GM21367 (cell line): ENCODE measurements at regions not wholly inside any gene's neighbourhood (a gene's known extent, or its start where the extent isn't known, plus 50 kb on each side); places are given as distances from the start of the nearest gene placed in this dataset.

Experiments used
- ATAC-seq: cut with Tn5 transposase; IDR thresholded peaks from one replicate; pipeline ENCODE4 v1.9.1; 2021; ENCODE audit not compliant: unreplicated experiment

- no peak for ATAC-seq
Observed at GRCh38 chr18:23341983-23342382, 111.1 kb upstream of the RIOK3 start.

GRCh38 chr18:23342506-23342905 lies 110.6 kb upstream of the RIOK3 start:
- no peak for ATAC-seq

- no peak for ATAC-seq
Observed at GRCh38 chr18:23350188-23350587, 102.9 kb upstream of the RIOK3 start.

GRCh38 chr18:23351521-23351920 lies 101.6 kb upstream of the RIOK3 start:
- ATAC-seq, result no peak

DNA sequence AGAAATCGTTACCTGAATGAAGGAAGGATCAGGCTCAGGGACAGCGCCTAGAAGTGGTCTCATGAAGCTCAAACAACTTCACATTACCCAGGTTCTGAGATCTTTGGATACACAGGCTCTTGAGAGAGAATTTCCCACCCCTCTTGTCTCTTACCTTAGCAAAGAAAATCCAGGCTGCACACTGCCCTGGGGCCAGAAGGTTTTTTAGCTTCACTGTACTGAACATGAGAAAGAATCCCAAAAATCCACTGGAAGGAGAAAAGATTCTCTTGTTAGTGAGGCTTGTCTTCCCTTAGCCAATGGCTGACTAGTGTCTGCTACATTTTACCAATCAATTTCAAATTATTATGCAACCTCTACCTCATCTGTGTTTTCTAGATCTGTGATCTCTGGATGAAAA lies 101.0 kb upstream of the RIOK3 start:
- ATAC-seq, result no peak

GRCh38 chr18:23353459-23353858 lies 99.6 kb upstream of the RIOK3 start:
- ATAC-seq, result no peak

GRCh38 chr18:23354625-23355024 lies 98.5 kb upstream of the RIOK3 start:
- no peak for ATAC-seq

GRCh38 chr18:23355206-23355605 lies 97.9 kb upstream of the RIOK3 start:
- no peak for ATAC-seq

DNA sequence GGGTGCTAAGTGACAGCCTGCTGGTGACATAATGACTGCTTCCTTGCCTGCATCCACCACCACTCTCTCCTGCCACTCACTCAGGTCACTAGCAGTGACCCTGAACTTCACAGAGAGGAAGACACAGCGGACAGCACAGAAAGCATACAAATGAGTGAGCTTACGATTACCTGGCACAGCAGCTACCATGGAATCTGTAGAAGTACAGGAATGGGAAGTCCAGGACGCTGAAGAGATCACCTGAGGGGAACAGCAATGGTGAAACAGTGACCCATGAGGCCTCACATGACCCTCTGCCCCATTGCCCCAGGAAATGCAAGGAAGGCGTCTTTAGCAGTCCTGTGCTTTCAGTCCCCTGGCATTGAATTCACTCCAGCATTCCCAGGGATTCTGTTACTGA lies 96.7 kb upstream of the RIOK3 start:
- no peak for ATAC-seq

DNA sequence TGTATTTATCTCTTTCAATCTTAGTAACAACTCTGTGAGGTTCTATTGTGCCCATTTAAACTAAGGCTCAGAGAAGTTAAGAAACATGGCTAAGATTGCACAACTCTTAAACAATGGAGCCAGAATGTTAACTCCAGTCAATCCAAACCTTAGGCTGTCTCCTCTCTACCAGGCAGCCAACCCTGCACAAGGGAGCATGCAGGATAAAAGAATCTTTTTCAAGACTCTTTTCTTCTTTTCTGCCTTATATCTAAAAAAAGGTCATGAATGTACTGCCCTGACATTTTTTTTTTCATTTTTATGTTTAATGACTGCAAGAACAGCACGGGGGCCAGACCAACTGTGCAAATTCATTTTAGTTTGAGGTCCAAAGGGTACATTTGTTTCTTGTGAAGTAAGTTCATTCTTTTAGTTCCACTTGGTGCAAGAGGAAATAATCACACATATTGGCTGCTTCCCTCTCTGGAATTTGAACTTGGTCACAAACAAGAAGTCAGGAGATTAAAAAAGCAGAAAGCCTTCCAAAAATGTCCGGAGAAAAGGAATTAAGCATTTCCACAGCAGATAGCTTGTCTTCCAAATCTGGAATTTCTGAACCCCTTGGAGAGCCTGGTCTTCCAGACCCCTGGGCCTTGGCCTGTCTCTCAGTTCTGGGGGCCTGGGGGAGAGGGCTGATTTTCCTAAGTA lies 96.0 kb upstream of the RIOK3 start:
- ATAC-seq, result no peak

DNA sequence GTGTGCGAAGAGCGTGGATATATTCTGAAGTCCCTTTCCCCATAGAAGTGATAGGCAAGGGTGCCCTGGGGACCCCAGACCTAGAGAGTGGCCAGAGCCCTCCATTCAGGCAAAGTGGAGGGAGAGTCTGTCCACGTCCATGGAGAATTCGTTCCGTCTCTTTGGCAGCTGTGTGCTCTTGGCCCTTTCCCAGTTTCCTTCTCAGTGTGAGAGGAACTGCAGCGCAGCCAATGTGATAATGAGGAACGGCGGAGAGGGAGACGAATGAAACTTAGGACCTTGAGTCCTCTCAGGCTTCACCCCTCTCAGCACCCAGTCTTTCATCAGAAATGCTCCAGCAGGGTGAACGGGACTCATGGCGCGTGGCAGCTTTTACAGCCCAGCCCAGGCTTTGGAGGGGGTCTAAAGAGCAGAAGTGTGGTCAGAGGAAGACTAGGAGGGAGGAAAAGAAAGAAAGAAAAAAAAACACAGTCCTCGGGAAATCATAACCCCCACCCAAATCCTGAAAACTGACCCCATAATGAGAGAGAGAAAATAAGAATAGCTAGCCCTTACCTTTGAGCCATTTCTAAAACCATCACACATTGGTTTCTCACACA lies 95.0 kb upstream of the RIOK3 start:
- no peak for ATAC-seq

DNA sequence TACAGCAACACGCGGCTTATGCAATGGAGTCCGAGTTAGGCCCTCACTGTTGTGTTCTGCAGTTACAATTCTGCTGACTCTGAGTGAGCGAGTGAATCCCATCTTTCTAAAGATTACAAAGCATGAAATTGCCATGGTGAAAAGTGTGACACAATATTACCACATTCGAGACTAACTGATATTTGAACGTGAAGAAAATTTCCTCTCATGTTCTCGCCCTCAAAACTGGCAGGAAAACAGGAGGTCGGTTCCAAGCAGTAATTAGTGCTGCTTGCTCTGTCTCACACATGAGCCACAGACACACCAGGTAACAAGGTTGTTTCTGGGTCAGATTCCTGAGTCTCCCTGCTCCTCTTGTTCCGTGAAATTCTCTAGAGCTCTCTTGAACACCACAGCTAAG lies 93.7 kb upstream of the RIOK3 start:
- no peak for ATAC-seq

GRCh38 chr18:23363865-23364570 lies 89.1 kb upstream of the RIOK3 start:
- ATAC-seq, result no peak

DNA sequence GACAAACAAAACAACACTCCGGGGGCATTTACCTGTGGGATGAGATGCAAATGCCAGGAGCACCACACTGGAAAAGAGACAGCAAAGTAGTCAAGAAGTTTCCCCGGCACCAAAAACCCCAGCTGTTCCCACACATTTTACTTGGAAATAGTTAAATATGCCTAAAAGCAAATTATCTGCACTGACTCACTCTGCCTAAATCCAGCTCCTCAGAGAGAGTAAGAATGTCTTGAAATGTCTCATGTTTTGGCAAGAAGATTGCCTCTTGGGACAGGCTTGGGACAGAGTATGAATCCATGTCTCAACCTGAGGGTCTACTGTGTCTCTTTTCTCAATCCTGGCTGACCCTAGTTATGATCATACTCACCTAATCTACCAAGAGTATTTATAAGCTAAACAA lies 87.5 kb upstream of the RIOK3 start:
- no peak for ATAC-seq

GRCh38 chr18:23369266-23369665 lies 83.8 kb upstream of the RIOK3 start:
- ATAC-seq, result no peak

DNA sequence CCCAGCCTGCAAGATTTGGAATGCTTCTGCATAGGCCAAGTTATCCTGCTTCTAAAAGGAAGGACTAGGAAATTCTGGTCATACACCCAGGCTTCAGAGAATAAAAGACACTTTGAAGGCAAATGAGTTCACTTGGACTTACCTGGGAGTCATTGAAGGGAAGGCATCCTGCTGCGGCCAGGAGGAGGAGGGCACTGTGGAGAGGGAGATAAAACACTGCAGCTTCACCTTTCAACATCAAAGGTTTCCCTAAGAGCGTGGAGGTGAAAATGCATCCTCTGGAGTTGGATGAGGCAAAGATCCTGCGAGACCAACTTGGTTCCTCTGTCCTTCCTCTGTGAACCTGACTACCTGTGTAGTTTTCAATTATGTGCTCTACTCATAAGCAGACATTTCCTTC lies 79.5 kb upstream of the RIOK3 start:
- no peak for ATAC-seq

DNA sequence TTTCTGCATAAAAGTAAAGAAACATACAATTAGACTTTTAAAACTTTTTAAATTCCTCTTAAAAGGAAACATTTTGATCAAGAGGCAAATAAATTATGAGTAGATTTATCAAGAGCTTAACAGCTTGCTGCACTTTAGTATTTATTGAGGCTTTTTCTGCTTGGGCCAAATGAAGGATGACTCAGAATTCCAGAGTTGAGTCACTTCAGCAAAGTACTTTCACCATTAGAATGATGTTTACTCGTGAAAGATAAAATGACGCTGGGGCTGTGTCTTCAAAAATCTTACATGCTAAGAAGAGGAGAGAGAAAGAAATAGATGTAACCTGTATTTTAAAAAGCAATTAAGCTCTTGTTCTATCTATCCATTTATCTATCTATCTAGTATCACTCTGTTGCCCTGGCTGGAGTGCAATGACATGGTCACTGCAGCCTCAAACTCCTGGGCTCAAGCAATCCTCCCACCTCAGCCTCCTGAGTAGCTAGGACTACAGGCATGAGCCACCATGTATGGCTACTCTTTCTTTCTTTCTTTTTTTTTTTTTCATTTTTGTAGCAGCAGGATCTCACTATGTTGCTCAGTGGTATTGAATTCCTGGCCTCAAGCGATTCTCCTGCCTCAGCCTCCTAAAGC lies 75.3 kb upstream of the RIOK3 start:
- no peak for ATAC-seq

DNA sequence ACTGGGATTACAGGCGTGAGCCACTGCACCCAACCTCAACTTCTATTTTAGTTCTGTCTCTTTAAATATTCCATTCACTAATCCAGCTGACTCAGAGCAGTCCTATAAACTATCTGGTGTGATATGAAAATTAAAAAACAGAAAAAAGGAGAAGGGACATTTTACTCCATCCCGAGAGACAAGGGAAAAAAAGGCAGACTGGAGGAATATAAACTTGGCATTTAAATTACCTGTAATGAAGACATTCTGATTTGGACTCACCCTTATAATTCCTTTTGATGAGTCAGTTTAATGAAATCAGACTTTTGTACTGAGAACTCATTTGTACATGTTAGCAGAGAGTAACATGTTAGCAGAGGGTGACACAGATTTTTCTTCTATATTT lies 74.8 kb upstream of the RIOK3 start:
- no peak for ATAC-seq

DNA sequence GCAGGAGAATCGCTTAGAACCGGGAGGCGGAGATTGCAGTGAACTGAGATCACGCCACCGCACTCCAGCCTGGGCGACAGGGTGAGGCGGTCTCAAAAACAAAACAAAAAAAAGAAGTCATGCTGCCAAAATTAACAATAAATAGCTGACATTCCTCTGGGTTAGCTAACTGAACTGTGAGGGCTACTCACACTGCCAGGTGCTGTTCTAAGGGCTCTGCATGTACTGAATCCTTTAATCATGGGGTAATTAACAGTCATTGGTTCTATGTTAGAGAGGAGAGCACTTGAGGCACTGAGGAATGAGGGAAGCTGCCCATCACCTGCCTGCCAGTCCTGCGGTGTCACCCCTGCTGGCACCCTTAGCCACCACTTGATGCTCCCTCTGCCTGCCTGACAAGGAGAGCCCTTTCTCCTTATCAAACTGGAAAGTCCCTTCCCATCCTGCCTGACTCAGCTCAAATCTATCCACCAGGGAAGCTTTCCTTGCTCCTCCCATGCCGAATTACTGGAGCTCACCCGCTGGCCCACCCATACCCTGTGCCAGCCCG lies 73.0 kb upstream of the RIOK3 start:
- no peak for ATAC-seq

- no peak for ATAC-seq
Observed at GRCh38 chr18:23380817-23381216, 72.3 kb upstream of the RIOK3 start.

- no peak for ATAC-seq
Observed at GRCh38 chr18:23383494-23383893, 69.6 kb upstream of the RIOK3 start.
